Caco-2 (cell line): ENCODE measurements at regions not wholly inside any gene's neighbourhood (a gene's known extent, or its start where the extent isn't known, plus 50 kb on each side); places are given as distances from the start of the nearest gene placed in this dataset.

Experiments used
- BruUV-seq: library from RNA; stranded (reverse); fragments of 400-500 nt; replicated peaks from 2 replicates; lab custom pipeline; 2021; lab: Mats Ljungman, UMichigan
- CTCF ChIA-PET: fragments of 300-600 bp; sonication (Branson Sonifier 250); formaldehyde crosslinking; loops from one replicate; lab custom pipeline; 2022; ENCODE audit warnings: antibody characterized with exemption; lab: Charles Lee
- POLR2A ChIA-PET: fragments of 300-600 bp; sonication (Branson Sonifier 250); formaldehyde crosslinking; loops from one replicate; lab custom pipeline; 2022; ENCODE audit warnings: antibody characterized with exemption; lab: Charles Lee
- DNase-seq, 2 experiments: peaks; one replicate each; pipeline versions ENCODE4 v3.0.0 to v3.0.0-alpha.2; 2020 to 2022
- H3K27me3 ChIP-seq: replicated peaks from 2 replicates; pipeline ENCODE4 v1.6.0; 2011; ENCODE audit warnings: low read length; ENCODE audit not compliant: control insufficient read depth, insufficient read depth
- H3K36me3 ChIP-seq: 2 replicates; pipeline ENCODE4 v1.5.1; 2011; ENCODE audit warnings: low read length; ENCODE audit not compliant: control insufficient read depth, insufficient read depth
- H3K4me1 ChIP-seq: fragments of 250-450 bp; sonication (Bioruptor Pico); 2 replicates; pipeline ENCODE4 v1.5.1; 2020; ENCODE audit warnings: mild to moderate bottlenecking
- H3K4me3 ChIP-seq: 2 replicates; pipeline ENCODE4 v1.5.1; 2011; ENCODE audit warnings: low read depth, mild to moderate bottlenecking, control low read depth, low read length
- H3K9me3 ChIP-seq: fragments of 250-450 bp; sonication (Bioruptor Pico); 2 replicates; pipeline ENCODE4 v1.5.1; 2020; ENCODE audit warnings: mild to moderate bottlenecking, moderate library complexity
- H3K27ac Mint-ChIP-seq: one replicate; pipeline ENCODE4 v1.8.0; 2022; ENCODE audit warnings: mixed read lengths; ENCODE audit not compliant: unreplicated experiment
- H3K27me3 Mint-ChIP-seq: one replicate; pipeline ENCODE4 v1.8.0; 2022; ENCODE audit warnings: mixed read lengths; ENCODE audit not compliant: insufficient read depth, unreplicated experiment
- H3K36me3 Mint-ChIP-seq: one replicate; pipeline ENCODE4 v1.8.0; 2022; ENCODE audit warnings: mild to moderate bottlenecking, mixed read lengths; ENCODE audit not compliant: insufficient read depth, unreplicated experiment
- H3K4me1 Mint-ChIP-seq: one replicate; pipeline ENCODE4 v1.8.0; 2022; ENCODE audit warnings: low read depth, mixed read lengths; ENCODE audit not compliant: unreplicated experiment
- H3K4me3 Mint-ChIP-seq: one replicate; pipeline ENCODE4 v1.8.0; 2022; ENCODE audit warnings: mild to moderate bottlenecking, moderate library complexity, mixed read lengths; ENCODE audit not compliant: unreplicated experiment
- H3K9me3 Mint-ChIP-seq: one replicate; pipeline ENCODE4 v1.8.0; 2022; ENCODE audit warnings: mixed read lengths; ENCODE audit not compliant: unreplicated experiment
- CTCF ChIP-seq, 2 experiments: fragments of 200-600 bp in 1 of 2; IDR thresholded peaks; 1 replicate in 1 of 2; 2 replicates in 1 of 2; pipeline versions ENCODE4 v1.5.1 to v1.8.0; 2011 to 2022; ENCODE audit warnings: antibody characterized with exemption in 1 of 2, control low read depth in 1 of 2, inconsistent platforms in 1 of 2, low read depth in 1 of 2, low read length in 1 of 2, mild to moderate bottlenecking in 1 of 2, moderate library complexity in 1 of 2; ENCODE audit not compliant: insufficient read depth in 1 of 2, severe bottlenecking in 1 of 2, unreplicated experiment in 1 of 2
- intact Hi-C: fragments of 100-400 bp; cut with micrococcal nuclease; formaldehyde crosslinking; loops from one replicate; pipeline ENCODE4 v1.10.0; 2022; ENCODE audit not compliant: unreplicated experiment

GRCh38 chr9:14437354-14438231 lies 123.7 kb upstream of the NFIB start:
- Histone ChIP-seq H3K9me3 (no peaks in the 10 kb centered on the region), H3K27me3 (no peaks in the 10 kb centered on the region), H3K4me1 (no peaks in the 10 kb centered on the region), H3K4me3 (no peak overlapping the region), H3K36me3 (no peaks in the 10 kb centered on the region)
- no TSS peak for BruUV-seq
- Mint-ChIP-seq H3K36me3 (no peaks in the 10 kb centered on the region), H3K27me3 (peaks cover 6% of the 10 kb centered on the region), H3K9me3 (no peaks in the 10 kb centered on the region), H3K4me1 (no peaks in the 10 kb centered on the region), H3K4me3 (no peak overlapping the region), H3K27ac (no peak overlapping the region)
- intact Hi-C loops = no loop called here
- CTCF ChIA-PET = interaction anchor here (0.9 kb wide), 1 partner anchor 331 kb away, joined by 3 read pairs; no protein-coding TSS in a partner anchor
- no peak for DNase-seq
- POLR2A ChIA-PET = no interaction called here
- no peak for TF ChIP-seq CTCF (IDR thresholded peaks at IDR 0.05; ENCODE audit: insufficient read depth in 1 of 2, low read depth in 1 of 2, low read length in 1 of 2, severe bottlenecking in 1 of 2, unreplicated experiment in 1 of 2)

- POLR2A ChIA-PET = no interaction called here
- H3K9me3 Mint-ChIP-seq = no peaks in the 10 kb centered on the region
- H3K27me3 Mint-ChIP-seq = peaks cover 6% of the 10 kb centered on the region
- H3K9me3 ChIP-seq = no peaks in the 10 kb centered on the region
- no peaks in the 10 kb centered on the region for H3K4me1 ChIP-seq
- H3K4me3 Mint-ChIP-seq = no peak overlapping the region
- H3K36me3 Mint-ChIP-seq = no peaks in the 10 kb centered on the region
- H3K27ac Mint-ChIP-seq = no peak overlapping the region
- intact Hi-C loops = no loop called here
- H3K4me3 ChIP-seq = no peak overlapping the region
- H3K4me1 Mint-ChIP-seq = no peaks in the 10 kb centered on the region
- no peaks in the 10 kb centered on the region for H3K36me3 ChIP-seq
- DNase-seq = no peak
- BruUV-seq = no TSS peak
- no peaks in the 10 kb centered on the region for H3K27me3 ChIP-seq
- CTCF ChIA-PET = no interaction called here
- no peak for TF ChIP-seq CTCF (IDR thresholded peaks at IDR 0.05; ENCODE audit: insufficient read depth in 1 of 2, low read depth in 1 of 2, low read length in 1 of 2, severe bottlenecking in 1 of 2, unreplicated experiment in 1 of 2)
Measured at GRCh38 chr9:14435871-14436270, 121.9 kb upstream of the NFIB start.

GRCh38 chr9:14434971-14435718 lies 121.2 kb upstream of the NFIB start:
- no peaks in the 10 kb centered on the region for H3K36me3 Mint-ChIP-seq
- TF ChIP-seq CTCF (IDR thresholded peaks at IDR 0.05; ENCODE audit: insufficient read depth in 1 of 2, low read depth in 1 of 2, low read length in 1 of 2, severe bottlenecking in 1 of 2, unreplicated experiment in 1 of 2) = no peak
- no peak overlapping the region for H3K4me3 Mint-ChIP-seq
- H3K27me3 Mint-ChIP-seq = peaks cover 6% of the 10 kb centered on the region
- H3K4me1 Mint-ChIP-seq = no peaks in the 10 kb centered on the region
- no peak for DNase-seq
- no peak overlapping the region for H3K27ac Mint-ChIP-seq
- CTCF ChIA-PET = no interaction called here
- Histone ChIP-seq H3K4me3 (no peak overlapping the region), H3K36me3 (no peaks in the 10 kb centered on the region), H3K9me3 (no peaks in the 10 kb centered on the region), H3K4me1 (no peaks in the 10 kb centered on the region), H3K27me3 (no peaks in the 10 kb centered on the region)
- no peaks in the 10 kb centered on the region for H3K9me3 Mint-ChIP-seq
- POLR2A ChIA-PET = no interaction called here
- BruUV-seq = no TSS peak
- intact Hi-C loops = no loop called here
